SH-SY5Y (cell line): ENCODE measurements at regions not wholly inside any gene's neighbourhood (a gene's known extent, or its start where the extent isn't known, plus 50 kb on each side); places are given as distances from the start of the nearest gene placed in this dataset.

Experiments used
- GATA2 ChIP-seq: IDR thresholded peaks from 2 replicates; pipeline ENCODE4 v1.6.1; 2011; ENCODE audit warnings: mild to moderate bottlenecking, low read depth, low read length
- GATA3 ChIP-seq: IDR thresholded peaks from 2 replicates; pipeline ENCODE4 v1.6.1; 2011; ENCODE audit warnings: low read depth, mild to moderate bottlenecking, low read length, moderate library complexity

GRCh38 chr20:61128701-61129269, 123.3 kb upstream of the CDH4 start:
- TF ChIP-seq GATA3 (no peak), GATA2 (no peak)
